Activated CD8-positive, alpha-beta T cell treated with anti-CD3 and anti-CD28 coated beads for 36 hours (primary cell): ENCODE measurements at regions not wholly inside any gene's neighbourhood (a gene's known extent, or its start where the extent isn't known, plus 50 kb on each side); places are given as distances from the start of the nearest gene placed in this dataset.
A peak's percentile ranks its signal among the peaks of the same experiment; 100 is the strongest.

ENCODE experiments used
- ATAC-seq: fragments of 200-7000 bp; cut with Tn5 transposase; one replicate; pipeline ENCODE4 v1.10.0; 2021; ENCODE audit warnings: mild to moderate bottlenecking, moderate library complexity
- CTCF ChIA-PET: fragments of 350-600 bp; sonication (Branson Sonifier 250); formaldehyde crosslinking; loops from one replicate; lab custom pipeline; 2021; ENCODE audit warnings: antibody characterized with exemption; lab: Charles Lee
- POLR2A ChIA-PET: fragments of 350-600 bp; sonication (Branson Sonifier 250); formaldehyde crosslinking; loops from one replicate; lab custom pipeline; 2021; ENCODE audit warnings: antibody characterized with exemption; lab: Charles Lee
- DNase-seq: peaks from one replicate; pipeline ENCODE4 v3.0.0-alpha.2; 2020
- H3K27ac Mint-ChIP-seq: one replicate; pipeline ENCODE4 v1.8.0; 2021; ENCODE audit warnings: mild to moderate bottlenecking, mixed read lengths
- H3K27me3 Mint-ChIP-seq: one replicate; pipeline ENCODE4 v1.8.0; 2021; ENCODE audit warnings: mixed read lengths
- H3K36me3 Mint-ChIP-seq: one replicate; pipeline ENCODE4 v1.8.0; 2021; ENCODE audit warnings: low read depth, mixed read lengths
- H3K4me1 Mint-ChIP-seq: one replicate; pipeline ENCODE4 v1.8.0; 2021; ENCODE audit warnings: low read depth, mixed read lengths
- H3K4me3 Mint-ChIP-seq: one replicate; pipeline ENCODE4 v1.8.0; 2021; ENCODE audit warnings: mild to moderate bottlenecking, moderate library complexity, mixed read lengths
- H3K9me3 Mint-ChIP-seq: one replicate; pipeline ENCODE4 v1.8.0; 2021; ENCODE audit warnings: mixed read lengths
- intact Hi-C: fragments of 100-400 bp; cut with micrococcal nuclease; formaldehyde crosslinking; loops from one replicate; pipeline ENCODE4 v1.10.0; 2022
- TF ChIP-seq, protein P1 (sequence below): fragments of 200-600 bp; IDR thresholded peaks from one replicate; pipeline ENCODE4 v1.8.0; 2022; ENCODE audit warnings: antibody characterized with exemption, mild to moderate bottlenecking

GRCh38 chr3:135499426-135499825 is 466.1 kb upstream of the PPP2R3A start:
- POLR2A ChIA-PET, result no interaction called here
- ATAC-seq (no peak), DNase-seq (no peak)
- Mint-ChIP-seq H3K4me1 (no peaks in the 10 kb centered on the region), H3K27me3 (peaks cover 4% of the 10 kb centered on the region), H3K36me3 (no peaks in the 10 kb centered on the region), H3K27ac (no peak overlapping the region), H3K9me3 (no peaks in the 10 kb centered on the region), H3K4me3 (no peak overlapping the region)
- TF ChIP-seq, protein P1, sequence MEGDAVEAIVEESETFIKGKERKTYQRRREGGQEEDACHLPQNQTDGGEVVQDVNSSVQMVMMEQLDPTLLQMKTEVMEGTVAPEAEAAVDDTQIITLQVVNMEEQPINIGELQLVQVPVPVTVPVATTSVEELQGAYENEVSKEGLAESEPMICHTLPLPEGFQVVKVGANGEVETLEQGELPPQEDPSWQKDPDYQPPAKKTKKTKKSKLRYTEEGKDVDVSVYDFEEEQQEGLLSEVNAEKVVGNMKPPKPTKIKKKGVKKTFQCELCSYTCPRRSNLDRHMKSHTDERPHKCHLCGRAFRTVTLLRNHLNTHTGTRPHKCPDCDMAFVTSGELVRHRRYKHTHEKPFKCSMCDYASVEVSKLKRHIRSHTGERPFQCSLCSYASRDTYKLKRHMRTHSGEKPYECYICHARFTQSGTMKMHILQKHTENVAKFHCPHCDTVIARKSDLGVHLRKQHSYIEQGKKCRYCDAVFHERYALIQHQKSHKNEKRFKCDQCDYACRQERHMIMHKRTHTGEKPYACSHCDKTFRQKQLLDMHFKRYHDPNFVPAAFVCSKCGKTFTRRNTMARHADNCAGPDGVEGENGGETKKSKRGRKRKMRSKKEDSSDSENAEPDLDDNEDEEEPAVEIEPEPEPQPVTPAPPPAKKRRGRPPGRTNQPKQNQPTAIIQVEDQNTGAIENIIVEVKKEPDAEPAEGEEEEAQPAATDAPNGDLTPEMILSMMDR, result no peak
- CTCF ChIA-PET, result interaction anchor here (1.5 kb wide), 1 partner anchor 705 kb away, joined by 3 read pairs; no protein-coding TSS in a partner anchor
- intact Hi-C loops, result no loop called here

- Mint-ChIP-seq H3K36me3 (no peaks in the 10 kb centered on the region), H3K27me3 (peaks cover 4% of the 10 kb centered on the region), H3K9me3 (no peaks in the 10 kb centered on the region), H3K4me1 (no peaks in the 10 kb centered on the region), H3K27ac (no peak overlapping the region), H3K4me3 (no peak overlapping the region)
- ChIA-PET CTCF (interaction anchor here (0.9 to 1.5 kb wide), 2 partner anchors 19 to 706 kb away, joined by 3 read pairs; no protein-coding TSS in a partner anchor), POLR2A (no interaction called here)
- ATAC-seq, result no peak
- intact Hi-C loops, result no loop called here
- DNase-seq, result no peak
- TF ChIP-seq, protein P1, result no peak
Measured at GRCh38 chr3:135500034-135500433, 465.5 kb upstream of the PPP2R3A start.

GRCh38 chr3:135503065-135503759 is 462.3 kb upstream of the PPP2R3A start:
- H3K4me1 Mint-ChIP-seq, result no peaks in the 10 kb centered on the region
- H3K36me3 Mint-ChIP-seq, result no peaks in the 10 kb centered on the region
- peaks cover 2% of the 10 kb centered on the region for H3K27me3 Mint-ChIP-seq
- no peak overlapping the region for H3K27ac Mint-ChIP-seq
- ATAC-seq (no peak), DNase-seq (no peak)
- intact Hi-C loops, result no loop called here
- POLR2A ChIA-PET, result interaction anchor here (0.6 kb wide), 1 partner anchor 1280 kb away, joined by 4 read pairs; no protein-coding TSS in a partner anchor
- H3K9me3 Mint-ChIP-seq, result peaks cover 2% of the 10 kb centered on the region
- no peak overlapping the region for H3K4me3 Mint-ChIP-seq
- TF ChIP-seq, protein P1, result peak; percentile 1
- CTCF ChIA-PET, result interaction anchor here (3.0 kb wide), 1 partner anchor 709 kb away, joined by 12 read pairs; the partner anchor contains the start of gene EPHB1

DNA sequence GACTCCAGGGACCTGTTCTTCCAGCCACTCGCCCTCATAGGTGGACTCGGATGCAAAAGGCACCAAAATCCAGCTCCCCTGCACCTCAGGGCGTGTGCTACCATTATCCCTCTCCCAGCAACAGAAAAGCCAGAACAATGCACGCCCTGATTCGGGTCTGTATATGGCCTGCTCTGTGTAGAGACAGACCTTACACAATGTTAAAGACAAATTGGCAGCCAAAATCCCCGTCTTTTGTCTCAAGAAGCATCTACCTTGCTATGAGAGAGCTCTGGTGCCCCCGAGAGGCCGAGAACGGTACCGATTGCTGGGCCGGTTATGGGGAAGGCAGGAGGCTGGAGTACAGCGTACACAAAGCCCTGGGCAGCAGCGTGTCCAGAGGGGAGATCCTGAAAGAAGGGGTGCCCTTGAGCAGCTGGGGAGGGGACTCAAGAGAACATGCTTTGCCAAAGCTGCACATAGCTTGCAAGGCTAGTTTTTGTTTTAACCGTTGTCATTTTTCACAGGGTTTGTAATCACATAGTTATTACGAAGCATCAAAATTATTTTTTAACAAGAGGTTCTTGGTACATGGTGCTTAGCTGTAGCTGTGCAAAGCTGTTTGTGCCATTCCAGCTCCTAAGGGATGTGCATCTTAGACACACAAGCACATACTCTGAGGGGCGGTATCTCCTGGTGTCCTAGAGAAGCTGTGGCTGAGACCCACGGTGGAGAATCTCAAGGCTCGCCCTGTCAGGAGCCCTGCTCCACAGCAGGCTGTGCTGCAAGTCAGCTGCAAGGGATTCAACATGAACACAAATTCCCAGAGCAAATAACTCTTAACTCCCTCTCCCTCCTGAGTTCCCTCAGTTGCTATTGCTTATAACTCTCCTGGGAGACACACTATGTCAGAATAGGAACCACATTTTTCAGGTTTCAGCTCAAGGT is 461.5 kb upstream of the PPP2R3A start:
- H3K4me3 Mint-ChIP-seq, result no peak overlapping the region

More for the DNA sequence above, 461.5 kb upstream of the PPP2R3A start:
- no peaks in the 10 kb centered on the region for H3K27me3 Mint-ChIP-seq
- H3K9me3 Mint-ChIP-seq, result peaks cover 7% of the 10 kb centered on the region
- no peaks in the 10 kb centered on the region for H3K4me1 Mint-ChIP-seq
- no peak overlapping the region for H3K27ac Mint-ChIP-seq
- ChIA-PET CTCF (interaction anchor here (0.7 to 3.0 kb wide), 2 partner anchors 15 to 709 kb away, joined by 3 to 12 read pairs; partner anchors contain the start of gene EPHB1), POLR2A (no interaction called here)
- peak; percentile 53 for DNase-seq
- no peak for ATAC-seq
- TF ChIP-seq, protein P1, result peak; percentile 38
- no peaks in the 10 kb centered on the region for H3K36me3 Mint-ChIP-seq
- intact Hi-C loops, result no loop called here
